ENCODE measurements at regions not wholly inside any gene's neighbourhood (a gene's known extent, or its start where the extent isn't known, plus 50 kb on each side); places are given as distances from the start of the nearest gene placed in this dataset.

- Histone ChIP-seq H3K4me3 (ENCODE audit: low read length) (no peak overlapping the region), H3K36me3 (replicated peaks; ENCODE audit: low read depth, low read length) (no peaks in the 10 kb centered on the region), H3K4me1 (ENCODE audit: low read length) (no peaks in the 10 kb centered on the region), H3K4me2 (ENCODE audit: low read length) (no peak overlapping the region), H4K20me1 (ENCODE audit: insufficient read depth, low read length) (no peaks in the 10 kb centered on the region), H3K9ac (ENCODE audit: low read length) (no peak overlapping the region), H3K79me2 (ENCODE audit: low read length) (no peaks in the 10 kb centered on the region), H3K9me3 (ENCODE audit: insufficient read depth, low read length) (no peaks in the 10 kb centered on the region), H3K27ac (ENCODE audit: low read length) (no peak overlapping the region), H2AFZ (ENCODE audit: low read depth, low read length) (no peak overlapping the region), H3K27me3 (ENCODE audit: low read depth, low read length) (no peaks in the 10 kb centered on the region)
- TF ChIP-seq EZH2phosphoT487 (IDR thresholded peaks at IDR 0.05; ENCODE audit: low read depth) (no peak), CTCF (IDR thresholded peaks at IDR 0.05; ENCODE audit: low read depth, low read length) (no peak)
Measured at GRCh38 chr2:5494212-5494611, 198.0 kb upstream of the SOX11 start.

- no peak overlapping the region for H3K4me3 ChIP-seq (ENCODE audit: low read length)
- H3K4me1 ChIP-seq (ENCODE audit: low read length), result no peaks in the 10 kb centered on the region
- H3K9ac ChIP-seq (ENCODE audit: low read length), result no peak overlapping the region
Measured at GRCh38 chr2:5495586-5495985, 196.6 kb upstream of the SOX11 start.

GRCh38 chr2:5497874-5498273, 194.3 kb upstream of the SOX11 start:
- H3K27ac ChIP-seq (ENCODE audit: low read length), result no peak overlapping the region
- no peaks in the 10 kb centered on the region for H3K9me3 ChIP-seq (ENCODE audit: insufficient read depth, low read length)
- H3K4me2 ChIP-seq (ENCODE audit: low read length), result no peak overlapping the region
- TF ChIP-seq CTCF (IDR thresholded peaks at IDR 0.05; ENCODE audit: low read depth, low read length) (no peak), EZH2phosphoT487 (IDR thresholded peaks at IDR 0.05; ENCODE audit: low read depth) (no peak)
- no peaks in the 10 kb centered on the region for H3K36me3 ChIP-seq (replicated peaks; ENCODE audit: low read depth, low read length)
- H2AFZ ChIP-seq (ENCODE audit: low read depth, low read length), result no peak overlapping the region
- no peaks in the 10 kb centered on the region for H3K79me2 ChIP-seq (ENCODE audit: low read length)
- H3K4me3 ChIP-seq (ENCODE audit: low read length), result no peak overlapping the region
- no peaks in the 10 kb centered on the region for H3K27me3 ChIP-seq (ENCODE audit: low read depth, low read length)
- H4K20me1 ChIP-seq (ENCODE audit: insufficient read depth, low read length), result no peaks in the 10 kb centered on the region
- no peak overlapping the region for H3K9ac ChIP-seq (ENCODE audit: low read length)
- H3K4me1 ChIP-seq (ENCODE audit: low read length), result no peaks in the 10 kb centered on the region

More at GRCh38 chr2:5495586-5495985, 196.6 kb upstream of the SOX11 start:
- Histone ChIP-seq H3K79me2 (ENCODE audit: low read length) (no peaks in the 10 kb centered on the region), H3K36me3 (replicated peaks; ENCODE audit: low read depth, low read length) (no peaks in the 10 kb centered on the region), H3K27me3 (ENCODE audit: low read depth, low read length) (no peaks in the 10 kb centered on the region), H3K4me2 (ENCODE audit: low read length) (no peak overlapping the region), H3K9me3 (ENCODE audit: insufficient read depth, low read length) (no peaks in the 10 kb centered on the region), H3K27ac (ENCODE audit: low read length) (no peak overlapping the region), H4K20me1 (ENCODE audit: insufficient read depth, low read length) (no peaks in the 10 kb centered on the region), H2AFZ (ENCODE audit: low read depth, low read length) (no peak overlapping the region)
- no peak for TF ChIP-seq EZH2phosphoT487 (IDR thresholded peaks at IDR 0.05; ENCODE audit: low read depth)
- TF ChIP-seq CTCF (IDR thresholded peaks at IDR 0.05; ENCODE audit: low read depth, low read length), result no peak

- Histone ChIP-seq H3K79me2 (ENCODE audit: low read length) (no peaks in the 10 kb centered on the region), H3K36me3 (replicated peaks; ENCODE audit: low read depth, low read length) (no peaks in the 10 kb centered on the region), H3K4me1 (ENCODE audit: low read length) (no peaks in the 10 kb centered on the region), H4K20me1 (ENCODE audit: insufficient read depth, low read length) (no peaks in the 10 kb centered on the region), H3K9me3 (ENCODE audit: insufficient read depth, low read length) (no peaks in the 10 kb centered on the region), H3K27me3 (ENCODE audit: low read depth, low read length) (no peaks in the 10 kb centered on the region), H3K9ac (ENCODE audit: low read length) (no peak overlapping the region), H3K4me3 (ENCODE audit: low read length) (no peak overlapping the region), H3K27ac (ENCODE audit: low read length) (no peak overlapping the region), H2AFZ (ENCODE audit: low read depth, low read length) (no peak overlapping the region), H3K4me2 (ENCODE audit: low read length) (no peak overlapping the region)
- TF ChIP-seq CTCF (IDR thresholded peaks at IDR 0.05; ENCODE audit: low read depth, low read length) (no peak), EZH2phosphoT487 (IDR thresholded peaks at IDR 0.05; ENCODE audit: low read depth) (no peak)
Measured at GRCh38 chr2:5501807-5502206, 190.4 kb upstream of the SOX11 start.

Measured in OCI-LY3 (cell line).